GM23338 (cell line): ENCODE measurements at regions not wholly inside any gene's neighbourhood (a gene's known extent, or its start where the extent isn't known, plus 50 kb on each side); places are given as distances from the start of the nearest gene placed in this dataset. TPM values are rescaled to one million over a fixed set of nuclear protein-coding genes. Genes with fewer than 3 reads are reported as not detected.

ENCODE experiments used
- ATAC-seq: fragments of 200-7000 bp; cut with Tn5 transposase; 3 replicates; pipeline ENCODE4 v1.9.1; 2020
- DNase-seq: peaks from one replicate; pipeline ENCODE4 v3.0.0-alpha.2; 2015; ENCODE audit warnings: low spot score
- H2AFZ ChIP-seq: fragments of 200-600 bp; sonication (generic); 2 replicates; pipeline ENCODE4 v1.8.0; 2016; ENCODE audit warnings: antibody characterized with exemption, mild to moderate bottlenecking, moderate library complexity
- H3F3A ChIP-seq: fragments of 200-600 bp; sonication (generic); replicated peaks from 2 replicates; pipeline ENCODE4 v1.8.0; 2017; ENCODE audit warnings: antibody characterized with exemption, mixed run types, low read depth
- H3K27ac ChIP-seq: fragments of 200-600 bp; sonication (generic); 2 replicates; pipeline ENCODE4 v1.6.1; 2016; ENCODE audit warnings: low read depth
- H3K27me3 ChIP-seq: fragments of 200-600 bp; sonication (generic); 2 replicates; pipeline ENCODE4 v1.8.0; 2016; ENCODE audit warnings: mild to moderate bottlenecking, mixed run types, moderate library complexity; ENCODE audit not compliant: insufficient read depth
- H3K36me3 ChIP-seq: fragments of 200-600 bp; sonication (generic); 2 replicates; pipeline ENCODE4 v1.8.0; 2016; ENCODE audit warnings: mild to moderate bottlenecking; ENCODE audit not compliant: insufficient read depth
- H3K4me1 ChIP-seq: fragments of 200-600 bp; sonication (generic); 2 replicates; pipeline ENCODE4 v1.8.0; 2016; ENCODE audit warnings: mild to moderate bottlenecking, moderate library complexity; ENCODE audit not compliant: insufficient read depth
- H3K4me2 ChIP-seq: fragments of 200-600 bp; sonication (generic); 2 replicates; pipeline ENCODE4 v1.7.1; 2017; ENCODE audit warnings: mixed run types
- H3K4me3 ChIP-seq: fragments of 200-600 bp; sonication (generic); 2 replicates; pipeline ENCODE4 v1.6.1; 2016; ENCODE audit warnings: mixed run types
- H3K79me2 ChIP-seq: fragments of 200-600 bp; sonication (generic); replicated peaks from 2 replicates; pipeline ENCODE4 v1.8.0; 2017; ENCODE audit warnings: mild to moderate bottlenecking; ENCODE audit not compliant: insufficient read depth
- H3K9me2 ChIP-seq: fragments of 200-600 bp; sonication (generic); 2 replicates; pipeline ENCODE4 v1.8.0; 2017; ENCODE audit not compliant: insufficient read depth
- H4K20me1 ChIP-seq: fragments of 200-600 bp; sonication (generic); replicated peaks from 2 replicates; pipeline ENCODE4 v1.8.0; 2017; ENCODE audit warnings: mild to moderate bottlenecking; ENCODE audit not compliant: insufficient read depth
- H3K27ac Mint-ChIP-seq: 2 replicates; pipeline ENCODE4 v1.8.0; 2020; ENCODE audit warnings: inconsistent platforms, mild to moderate bottlenecking, moderate library complexity, mixed read lengths
- H3K27me3 Mint-ChIP-seq: 3 replicates; pipeline ENCODE4 v1.8.0; 2022; ENCODE audit warnings: low read depth, mild to moderate bottlenecking, moderate library complexity, mixed read lengths, inconsistent platforms; ENCODE audit not compliant: insufficient read depth, poor library complexity
- H3K36me3 Mint-ChIP-seq: 3 replicates; pipeline ENCODE4 v1.8.0; 2021; ENCODE audit warnings: low read depth, mild to moderate bottlenecking, inconsistent platforms, moderate library complexity, mixed read lengths
- H3K4me1 Mint-ChIP-seq: 3 replicates; pipeline ENCODE4 v1.8.0; 2020; ENCODE audit warnings: mild to moderate bottlenecking, inconsistent platforms, mixed read lengths
- H3K4me3 Mint-ChIP-seq: 3 replicates; pipeline ENCODE4 v1.8.0; 2021; ENCODE audit warnings: moderate library complexity, mild to moderate bottlenecking, inconsistent platforms, mixed read lengths
- H3K9me3 Mint-ChIP-seq: 3 replicates; pipeline ENCODE4 v1.8.0; 2020; ENCODE audit warnings: moderate library complexity, mild to moderate bottlenecking, inconsistent platforms, mixed read lengths
- ETS1 ChIP-seq: IDR thresholded peaks from 2 replicates; pipeline ENCODE4 v1.6.1; 2016; ENCODE audit warnings: antibody characterized with exemption
- EZH2phosphoT487 ChIP-seq: fragments of 200-600 bp; sonication (generic); IDR thresholded peaks from one replicate; pipeline ENCODE4 v1.8.1; 2018; ENCODE audit warnings: antibody characterized with exemption; ENCODE audit not compliant: unreplicated experiment
- JUNB ChIP-seq: IDR thresholded peaks from one replicate; pipeline ENCODE4 v1.6.1; 2016; ENCODE audit warnings: antibody characterized with exemption; ENCODE audit not compliant: unreplicated experiment
- ZNF462 ChIP-seq: fragments of 250-450 bp; sonication (Bioruptor Pico); IDR thresholded peaks from 2 replicates; pipeline ENCODE4 v1.5.0; 2020; ENCODE audit warnings: mild to moderate bottlenecking, moderate library complexity
- small RNA-seq: library from RNA; depleted of rRNA; stranded (forward); fragments of <200 nt; gene quantifications from one replicate; pipeline ENCODE3, GENCODE V24; 2014; ENCODE audit warnings: low replicate concordance

GRCh38 chr4:117983541-117984365 is 50.5 kb upstream of the NDST3 start (continued):
- TF ChIP-seq ZNF462 (CRISPR knock-in tag) (no peak), ETS1 (no peak)

GRCh38 chr4:117984366-117984680 is 50.0 kb upstream of the NDST3 start:
- Mint-ChIP-seq H3K9me3 (no peaks in the 10 kb centered on the region), H3K27me3 (no peaks in the 10 kb centered on the region), H3K36me3 (no peaks in the 10 kb centered on the region), H3K4me1 (no peaks in the 10 kb centered on the region), H3K4me3 (no peak overlapping the region), H3K27ac (no peak overlapping the region)
- H3K36me3 ChIP-seq, result no peaks in the 10 kb centered on the region
- H4K20me1 ChIP-seq, result no peaks in the 10 kb centered on the region
- H3F3A ChIP-seq, result no peaks in the 10 kb centered on the region
- no peak overlapping the region for H2AFZ ChIP-seq
- ATAC-seq, result no peak
- DNase-seq, result no peak
- no peak overlapping the region for H3K27ac ChIP-seq
- H3K27me3 ChIP-seq, result no peaks in the 10 kb centered on the region
- no peak overlapping the region for H3K4me3 ChIP-seq
- TF ChIP-seq EZH2phosphoT487 (no peak), JUNB (no peak)
- H3K4me1 ChIP-seq, result no peaks in the 10 kb centered on the region
- H3K79me2 ChIP-seq, result no peaks in the 10 kb centered on the region
- no peaks in the 10 kb centered on the region; the same call in 1 of the 2 replicates for H3K9me2 ChIP-seq
- H3K4me2 ChIP-seq, result no peak overlapping the region

Small RNAs in the stretch of these regions (small RNA-seq; reads per million reads assigned to genes)
- gene AC107399.1, result not detected
